ENCODE measurements at regions not wholly inside any gene's neighbourhood (a gene's known extent, or its start where the extent isn't known, plus 50 kb on each side); places are given as distances from the start of the nearest gene placed in this dataset.

DNA sequence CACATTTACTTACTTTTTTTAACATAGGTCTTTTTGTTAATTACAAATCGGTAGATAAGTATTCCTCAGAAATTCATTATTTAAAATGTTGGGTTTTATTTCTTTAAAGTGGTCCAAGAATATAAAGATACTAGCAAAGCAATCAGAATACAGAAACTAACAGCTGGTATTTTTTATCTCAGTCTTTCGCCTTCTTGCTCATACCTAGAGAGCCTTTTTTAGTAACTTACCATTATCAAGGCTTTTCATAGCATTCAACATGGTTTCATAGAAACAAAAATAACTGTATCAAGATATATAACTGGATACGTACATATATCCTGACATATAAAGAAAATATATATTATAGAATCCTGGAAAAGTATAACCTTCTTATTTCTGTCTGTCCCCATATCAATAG is 227.8 kb upstream of the MIR17HG start:
- Histone ChIP-seq H3K27ac (replicated peaks) (no peak overlapping the region), H3K4me3 (replicated peaks; ENCODE audit: insufficient read depth, low read length) (no peak overlapping the region), H3K27me3 (ENCODE audit: insufficient read depth, poor library complexity, severe bottlenecking) (no peaks in the 10 kb centered on the region)
- DNase-seq (ENCODE audit: low read depth in 1 of 2, low spot score in 1 of 2) = no peak
- TF ChIP-seq POLR2AphosphoS5 (IDR thresholded peaks at IDR 0.05; ENCODE audit: low read depth) (no peak), CTCF (IDR thresholded peaks at IDR 0.05; ENCODE audit: insufficient read depth, low read length) (no peak), GABPA (IDR thresholded peaks at IDR 0.05; ENCODE audit: low read depth) (no peak), SPI1 (IDR thresholded peaks at IDR 0.05; ENCODE audit: borderline replicate concordance, low read depth) (no peak)
- TF ChIP-seq, protein P1, sequence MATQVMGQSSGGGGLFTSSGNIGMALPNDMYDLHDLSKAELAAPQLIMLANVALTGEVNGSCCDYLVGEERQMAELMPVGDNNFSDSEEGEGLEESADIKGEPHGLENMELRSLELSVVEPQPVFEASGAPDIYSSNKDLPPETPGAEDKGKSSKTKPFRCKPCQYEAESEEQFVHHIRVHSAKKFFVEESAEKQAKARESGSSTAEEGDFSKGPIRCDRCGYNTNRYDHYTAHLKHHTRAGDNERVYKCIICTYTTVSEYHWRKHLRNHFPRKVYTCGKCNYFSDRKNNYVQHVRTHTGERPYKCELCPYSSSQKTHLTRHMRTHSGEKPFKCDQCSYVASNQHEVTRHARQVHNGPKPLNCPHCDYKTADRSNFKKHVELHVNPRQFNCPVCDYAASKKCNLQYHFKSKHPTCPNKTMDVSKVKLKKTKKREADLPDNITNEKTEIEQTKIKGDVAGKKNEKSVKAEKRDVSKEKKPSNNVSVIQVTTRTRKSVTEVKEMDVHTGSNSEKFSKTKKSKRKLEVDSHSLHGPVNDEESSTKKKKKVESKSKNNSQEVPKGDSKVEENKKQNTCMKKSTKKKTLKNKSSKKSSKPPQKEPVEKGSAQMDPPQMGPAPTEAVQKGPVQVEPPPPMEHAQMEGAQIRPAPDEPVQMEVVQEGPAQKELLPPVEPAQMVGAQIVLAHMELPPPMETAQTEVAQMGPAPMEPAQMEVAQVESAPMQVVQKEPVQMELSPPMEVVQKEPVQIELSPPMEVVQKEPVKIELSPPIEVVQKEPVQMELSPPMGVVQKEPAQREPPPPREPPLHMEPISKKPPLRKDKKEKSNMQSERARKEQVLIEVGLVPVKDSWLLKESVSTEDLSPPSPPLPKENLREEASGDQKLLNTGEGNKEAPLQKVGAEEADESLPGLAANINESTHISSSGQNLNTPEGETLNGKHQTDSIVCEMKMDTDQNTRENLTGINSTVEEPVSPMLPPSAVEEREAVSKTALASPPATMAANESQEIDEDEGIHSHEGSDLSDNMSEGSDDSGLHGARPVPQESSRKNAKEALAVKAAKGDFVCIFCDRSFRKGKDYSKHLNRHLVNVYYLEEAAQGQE (IDR thresholded peaks at IDR 0.05; ENCODE audit: insufficient replicate concordance, low read depth) = no peak

DNA sequence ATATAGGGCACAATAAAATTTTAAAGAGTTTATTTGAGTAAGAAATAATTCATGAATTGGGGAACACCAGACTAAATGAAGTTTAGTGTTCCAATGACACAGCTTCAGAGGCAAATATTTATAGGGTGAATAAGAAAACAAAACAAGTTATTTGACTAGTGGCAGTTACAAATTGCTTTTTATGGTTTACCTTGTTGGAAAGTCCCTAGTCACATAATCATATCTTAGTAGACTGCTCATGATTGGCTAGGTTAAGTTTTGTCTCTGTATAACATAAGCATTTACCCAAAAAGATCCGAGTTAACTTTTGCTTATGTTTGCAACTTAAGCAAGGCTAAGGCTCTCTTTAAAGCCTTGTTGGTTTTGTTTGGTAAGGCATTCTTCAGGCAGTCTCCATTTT is 224.7 kb upstream of the MIR17HG start:
- DNase-seq (ENCODE audit: low read depth in 1 of 2, low spot score in 1 of 2) = no peak
- H3K27ac ChIP-seq (replicated peaks) = no peak overlapping the region
- TF ChIP-seq, protein P1 (IDR thresholded peaks at IDR 0.05; ENCODE audit: insufficient replicate concordance, low read depth) = no peak
- TF ChIP-seq CTCF (IDR thresholded peaks at IDR 0.05; ENCODE audit: insufficient read depth, low read length) (no peak), SPI1 (IDR thresholded peaks at IDR 0.05; ENCODE audit: borderline replicate concordance, low read depth) (no peak), GABPA (IDR thresholded peaks at IDR 0.05; ENCODE audit: low read depth) (no peak), POLR2AphosphoS5 (IDR thresholded peaks at IDR 0.05; ENCODE audit: low read depth) (no peak)
- H3K4me3 ChIP-seq (replicated peaks; ENCODE audit: insufficient read depth, low read length) = no peak overlapping the region
- no peaks in the 10 kb centered on the region for H3K27me3 ChIP-seq (ENCODE audit: insufficient read depth, poor library complexity, severe bottlenecking)

DNA sequence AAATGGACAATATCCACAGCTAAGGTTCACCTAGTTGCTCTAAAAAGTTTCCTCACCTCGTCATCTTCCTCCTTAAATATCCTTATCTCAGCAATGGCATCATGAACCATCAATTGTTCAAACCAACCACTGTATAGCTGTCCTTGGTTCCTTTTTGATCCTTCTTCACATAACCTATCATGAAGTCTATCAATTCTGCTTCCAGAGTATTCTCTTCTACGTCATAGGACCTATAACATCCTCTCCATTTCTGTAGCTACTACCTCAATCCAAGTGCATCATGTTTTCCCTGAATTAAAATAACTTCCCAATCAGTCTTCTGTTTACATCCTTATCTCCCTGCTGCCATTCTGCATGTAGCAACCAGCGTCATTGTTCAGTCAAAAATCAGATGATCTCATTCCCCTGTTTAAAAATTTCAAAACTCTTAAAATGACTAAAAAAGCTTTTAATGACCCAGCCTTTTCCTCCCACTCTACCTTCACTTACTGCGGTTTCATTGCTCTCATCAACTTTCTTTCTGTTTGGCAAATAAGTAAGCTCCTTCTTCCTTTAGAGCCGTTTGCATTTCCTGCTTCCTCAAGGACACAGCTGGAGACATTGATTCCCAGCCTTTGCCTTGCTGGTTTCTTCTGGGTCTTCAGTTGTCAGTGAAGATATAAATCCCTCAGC is 223.9 kb upstream of the MIR17HG start:
- Histone ChIP-seq H3K27me3 (ENCODE audit: insufficient read depth, poor library complexity, severe bottlenecking) (no peaks in the 10 kb centered on the region), H3K4me3 (replicated peaks; ENCODE audit: insufficient read depth, low read length) (no peak overlapping the region), H3K27ac (replicated peaks) (no peak overlapping the region)
- no peak for TF ChIP-seq GABPA (IDR thresholded peaks at IDR 0.05; ENCODE audit: low read depth)
- DNase-seq (ENCODE audit: low read depth in 1 of 2, low spot score in 1 of 2) = no peak

DNA sequence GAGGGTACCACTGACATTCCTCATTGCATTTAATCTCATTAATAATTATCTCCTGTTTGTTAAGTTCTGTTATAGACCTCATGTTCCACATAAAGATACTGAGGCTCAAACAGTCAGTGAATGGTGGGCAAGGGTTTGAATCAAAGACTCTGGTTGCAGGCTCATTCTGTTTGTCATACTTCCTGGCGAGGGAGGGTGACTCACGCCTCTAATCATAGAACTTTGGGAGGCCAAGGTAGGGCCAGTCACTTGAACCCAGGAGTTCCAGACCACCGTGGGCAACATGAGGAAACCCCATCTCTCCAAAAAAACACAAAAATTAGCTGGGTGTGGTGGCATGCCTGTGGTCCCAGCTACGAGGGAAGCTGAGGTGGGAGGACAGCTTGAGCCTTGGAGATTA is 220.7 kb upstream of the MIR17HG start:
- no peak for DNase-seq (ENCODE audit: low read depth in 1 of 2, low spot score in 1 of 2)
- no peak overlapping the region for H3K27ac ChIP-seq (replicated peaks)
- no peak for TF ChIP-seq CTCF (IDR thresholded peaks at IDR 0.05; ENCODE audit: insufficient read depth, low read length)
- TF ChIP-seq GABPA (IDR thresholded peaks at IDR 0.05; ENCODE audit: low read depth) = no peak
- no peak for TF ChIP-seq POLR2AphosphoS5 (IDR thresholded peaks at IDR 0.05; ENCODE audit: low read depth)
- no peak for TF ChIP-seq SPI1 (IDR thresholded peaks at IDR 0.05; ENCODE audit: borderline replicate concordance, low read depth)
- TF ChIP-seq, protein P1 (IDR thresholded peaks at IDR 0.05; ENCODE audit: insufficient replicate concordance, low read depth) = no peak
- no peaks in the 10 kb centered on the region for H3K27me3 ChIP-seq (ENCODE audit: insufficient read depth, poor library complexity, severe bottlenecking)
- H3K4me3 ChIP-seq (replicated peaks; ENCODE audit: insufficient read depth, low read length) = no peak overlapping the region
